Activated T-helper 1 cell treated with Interleukin-2 at 50 U/mL for 16 hours (primary cell): ENCODE measurements at regions not wholly inside any gene's neighbourhood (a gene's known extent, or its start where the extent isn't known, plus 50 kb on each side); places are given as distances from the start of the nearest gene placed in this dataset.
"Not testable (repeated sequence)": the region's sequence is repeated elsewhere in the genome, so short reads cannot be mapped to it uniquely, and the experiment has no call there.

Experiments
- DNase-seq: peaks from one replicate; pipeline ENCODE4 v3.0.0-alpha.2; 2020; ENCODE audit warnings: low read depth

DNA sequence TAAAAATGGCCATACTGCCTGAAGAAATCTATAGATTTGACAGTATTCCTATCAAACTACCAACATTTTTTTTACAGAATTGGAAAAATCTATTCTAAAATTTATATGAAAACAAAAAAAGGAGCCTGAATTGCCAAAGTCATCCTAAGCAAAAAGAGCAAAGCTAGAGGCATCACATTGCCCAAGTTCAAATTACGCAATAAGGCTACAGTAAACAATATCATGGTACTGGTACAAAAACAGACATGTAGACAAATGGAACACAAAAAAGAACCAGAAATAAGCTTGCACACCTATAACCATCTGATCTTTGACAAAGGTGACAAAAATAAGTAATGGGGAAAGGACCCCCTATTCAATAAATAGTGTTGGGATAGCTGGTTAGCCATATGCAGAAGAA is 50.2 kb upstream of the THSD7B start:
- no peak for DNase-seq

DNA sequence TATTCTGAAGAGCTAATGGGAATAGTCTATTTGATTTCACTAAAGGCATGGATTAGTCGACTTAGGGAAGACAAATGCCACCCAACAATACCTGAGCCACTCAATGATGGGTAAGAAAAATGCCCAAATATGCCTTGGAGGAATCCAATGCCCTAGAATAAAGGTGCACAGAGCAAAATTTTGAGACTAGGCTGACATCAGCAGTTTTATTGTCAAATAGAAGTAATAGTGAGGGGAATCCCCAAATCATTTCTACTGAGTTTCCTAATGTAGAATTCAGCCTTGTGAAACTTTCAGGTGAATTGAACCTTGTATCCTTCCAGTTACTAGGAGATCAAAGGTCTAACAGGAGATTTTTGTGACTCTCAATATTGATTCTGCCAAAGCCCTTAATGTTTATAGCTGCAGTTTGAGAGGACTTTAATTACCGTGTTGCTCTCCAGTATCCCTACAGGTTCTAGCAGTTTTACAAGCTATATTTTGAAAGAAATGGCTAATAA is 50.8 kb upstream of the THSD7B start:
- DNase-seq, result no peak

DNA sequence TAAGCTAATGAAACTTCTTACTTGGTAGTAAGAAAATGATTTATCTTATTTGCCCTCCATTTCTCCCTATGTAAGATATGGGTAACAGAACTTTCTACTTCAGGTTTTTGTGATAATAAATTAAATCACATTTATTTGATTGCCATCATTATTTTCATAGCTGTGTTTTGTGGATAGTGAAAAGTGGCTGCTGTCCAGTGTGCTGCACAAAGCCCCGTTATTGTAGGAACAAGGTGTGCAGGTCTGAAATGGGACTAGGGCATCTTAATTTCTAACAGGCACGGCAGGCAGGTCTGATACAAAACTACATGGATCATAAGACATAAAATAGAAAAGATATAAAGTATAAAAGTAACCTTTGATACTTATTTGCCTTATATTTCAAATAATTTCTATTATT is 51.6 kb upstream of the THSD7B start:
- DNase-seq, result no peak

DNA sequence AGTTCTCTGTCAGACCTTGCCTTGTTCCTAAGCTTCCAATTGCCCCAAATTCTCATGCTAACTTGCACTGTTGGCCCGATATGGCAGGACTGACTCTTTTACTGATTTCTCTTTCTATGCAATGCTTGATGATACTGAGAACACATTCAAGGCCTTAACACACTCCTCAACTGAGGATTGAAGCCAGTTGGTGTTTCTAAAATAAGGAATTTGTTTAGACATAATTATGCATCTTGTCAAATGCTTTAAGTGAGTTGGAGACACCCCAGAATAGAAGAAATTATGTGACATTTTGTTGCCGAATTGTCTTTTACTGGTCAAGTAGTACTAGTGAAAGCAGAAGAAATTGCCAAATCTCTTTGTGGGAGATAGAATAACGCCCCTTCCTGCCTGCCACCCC is 60.0 kb upstream of the THSD7B start:
- DNase-seq, result no peak

GRCh38 chr2:136703214-136703613 is 62.1 kb upstream of the THSD7B start:
- DNase-seq, result no peak

- no peak for DNase-seq
These were observed 68.9 kb upstream of the THSD7B start for GRCh38 chr2:136696438-136696837.

- no peak for DNase-seq
These were observed 71.4 kb upstream of the THSD7B start for GRCh38 chr2:136693966-136694365.

DNA sequence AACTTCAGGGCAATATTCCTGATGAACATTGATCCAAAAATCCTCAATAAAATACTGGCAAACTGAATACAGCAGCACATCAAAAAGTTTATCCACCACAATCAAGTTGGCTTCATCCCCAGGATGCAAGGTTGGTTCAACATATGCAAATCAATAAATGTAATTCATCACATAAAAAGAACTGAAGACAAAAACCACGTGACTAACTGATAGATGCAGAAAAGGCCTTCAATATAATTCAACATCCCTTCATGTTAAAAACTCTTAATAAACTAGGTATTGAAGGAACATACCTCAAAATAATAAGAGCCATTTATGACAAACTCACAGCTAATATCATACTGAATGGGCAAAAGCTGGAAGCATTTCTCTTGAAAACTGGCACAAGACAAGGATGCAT is 85.3 kb upstream of the THSD7B start:
- DNase-seq, result not testable (repeated sequence)

- DNase-seq, result no peak
These were observed 99.6 kb upstream of the THSD7B start for GRCh38 chr2:136665736-136666135.

- DNase-seq, result no peak
These were observed 100.5 kb upstream of the THSD7B start for GRCh38 chr2:136664713-136665405.

GRCh38 chr2:136658201-136658600 is 107.1 kb upstream of the THSD7B start:
- DNase-seq, result no peak

DNA sequence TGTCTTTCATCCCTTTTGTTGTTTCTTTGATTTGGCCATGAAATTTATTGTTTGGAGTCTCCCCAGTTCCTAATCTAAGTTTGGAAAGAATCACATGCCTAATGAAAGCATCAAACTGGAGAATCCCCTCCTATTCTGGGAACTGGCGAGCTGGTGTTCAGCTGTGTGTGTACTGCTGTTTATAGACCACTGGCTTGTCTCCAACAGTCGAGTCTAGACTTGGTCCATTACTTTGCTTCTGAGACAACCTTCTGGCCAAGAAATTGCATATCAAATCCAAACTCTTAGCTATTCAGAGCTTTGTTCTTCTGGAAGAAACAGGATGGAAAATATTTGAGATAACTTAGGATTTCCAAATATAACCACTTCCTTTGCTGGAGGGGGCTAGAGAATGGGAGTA is 111.5 kb upstream of the THSD7B start:
- DNase-seq, result no peak

DNA sequence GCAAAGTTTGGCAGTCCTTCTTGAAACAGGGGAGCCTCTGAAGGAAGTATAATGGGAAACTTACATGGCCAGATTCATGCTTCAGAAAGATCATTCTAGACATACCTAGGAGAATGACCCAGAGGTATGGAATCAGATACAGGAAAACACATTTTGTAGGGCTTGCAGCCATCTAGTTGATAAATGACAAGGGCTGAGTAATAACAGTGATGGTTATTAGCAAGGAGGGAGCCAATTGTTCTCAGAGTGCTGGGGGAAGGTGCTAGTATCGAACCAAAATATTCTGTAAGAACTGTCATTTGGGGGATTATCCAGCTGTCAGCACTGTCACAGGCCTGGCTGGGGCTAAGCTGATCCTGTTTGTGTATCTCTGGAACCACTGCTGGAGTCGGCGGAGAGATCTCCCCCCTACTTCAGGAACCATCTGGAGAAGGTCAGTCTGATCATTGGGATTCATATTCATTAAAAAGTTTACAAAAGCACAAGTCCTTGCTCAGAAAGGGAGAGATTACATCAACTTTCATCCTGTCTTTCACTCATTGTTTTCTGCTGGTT is 113.8 kb upstream of the THSD7B start:
- no peak for DNase-seq

GRCh38 chr2:136647039-136647438 is 118.3 kb upstream of the THSD7B start:
- no peak for DNase-seq

- no peak for DNase-seq
These were observed 120.0 kb upstream of the THSD7B start for GRCh38 chr2:136645236-136645828.

DNA sequence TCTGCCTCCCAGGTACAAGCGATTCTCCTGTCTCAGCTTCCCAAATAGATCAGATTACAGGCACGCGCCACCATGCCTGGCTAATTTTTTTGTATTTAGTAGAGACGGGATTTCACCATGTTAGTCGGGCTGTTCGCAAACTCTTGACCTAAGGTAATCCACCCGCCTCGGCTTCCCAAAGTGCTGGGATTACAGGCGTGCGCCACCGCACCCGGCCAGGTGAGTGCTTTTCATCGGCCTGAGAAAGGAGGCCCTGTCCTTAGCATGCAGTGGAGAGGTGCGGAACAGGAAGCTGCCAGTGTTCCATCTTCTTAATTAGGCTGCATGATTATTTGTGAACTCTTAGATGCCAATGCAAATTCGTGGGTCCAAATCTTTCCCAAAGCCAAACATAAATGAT is 125.7 kb upstream of the THSD7B start:
- no peak for DNase-seq

- DNase-seq, result no peak
These were observed 127.2 kb upstream of the THSD7B start for GRCh38 chr2:136638193-136638592.

DNA sequence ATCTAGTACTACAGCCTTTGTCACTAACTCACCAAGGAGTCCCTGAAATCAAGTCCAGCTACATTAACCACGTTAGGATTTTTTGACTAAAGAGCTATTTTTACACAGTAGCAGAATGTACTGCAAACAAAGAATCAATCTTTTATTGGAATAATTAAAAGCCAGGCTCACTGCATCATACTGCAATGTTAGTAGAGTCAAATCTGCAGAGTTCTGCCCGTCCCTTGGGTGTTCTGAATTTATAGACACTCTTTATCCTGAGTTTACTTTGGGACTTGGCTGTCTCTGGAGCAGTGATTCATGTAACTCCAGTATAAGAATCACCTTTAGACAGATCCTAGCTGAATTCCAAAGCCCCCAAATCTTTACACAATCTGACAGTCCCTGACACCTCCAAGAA is 127.9 kb upstream of the THSD7B start:
- DNase-seq, result no peak

- no peak for DNase-seq
These were observed 136.9 kb upstream of the THSD7B start for GRCh38 chr2:136628490-136628889.

DNA sequence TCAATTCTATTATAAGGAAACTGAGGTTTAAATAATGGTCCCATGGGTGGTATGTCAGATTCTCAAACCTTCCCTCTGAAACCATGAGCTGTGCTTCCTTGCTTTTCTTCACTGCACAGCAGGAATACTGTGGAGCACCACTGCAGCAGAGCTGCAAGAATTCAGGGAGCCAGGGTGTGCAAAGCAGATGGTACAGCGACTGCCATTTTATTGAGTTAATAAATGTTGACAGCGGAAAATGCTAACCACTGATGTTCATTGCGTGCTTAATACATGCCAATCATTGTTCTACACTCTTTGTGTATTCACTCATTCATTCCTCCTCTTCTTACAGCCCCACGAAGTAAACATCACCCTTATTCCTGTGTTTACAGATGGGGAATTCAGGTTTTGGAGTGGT is 152.2 kb upstream of the THSD7B start:
- DNase-seq, result no peak

GRCh38 chr2:136612079-136612478 is 153.3 kb upstream of the THSD7B start:
- DNase-seq, result no peak

- no peak for DNase-seq
These were observed 153.9 kb upstream of the THSD7B start for GRCh38 chr2:136611451-136611850.

GRCh38 chr2:136582628-136583205 is 182.6 kb upstream of the THSD7B start:
- no peak for DNase-seq
